Small intestine (tissue), 7 donors: ENCODE measurements at regions not wholly inside any gene's neighbourhood (a gene's known extent, or its start where the extent isn't known, plus 50 kb on each side); places are given as distances from the start of the nearest gene placed in this dataset.

Experiments used
- DNase-seq, 2 donors: peaks; one replicate each; pipeline versions ENCODE4 v3.0.0 to v3.0.0-alpha.2; 2013
- FAIRE-seq: peaks from 2 replicates; lab custom pipeline; 2012; peaks lifted over from hg19 to GRCh38; lab: Jason Lieb, UNC
- H3K27ac ChIP-seq, 3 donors: one replicate each; pipeline ENCODE4 v1.5.1; 2013; ENCODE audit warnings: low read length in 2 of 3, mild to moderate bottlenecking in 2 of 3, control low read depth in 1 of 3, inconsistent platforms in 1 of 3, low read depth in 1 of 3, moderate library complexity in 1 of 3
- H3K27me3 ChIP-seq, 3 donors: one replicate each; pipeline ENCODE4 v1.6.1; 2013; ENCODE audit warnings: low read length in 3 of 3, inconsistent platforms in 1 of 3; ENCODE audit not compliant: control insufficient read depth in 3 of 3, insufficient read depth in 3 of 3
- H3K36me3 ChIP-seq, 3 donors: one replicate each; pipeline ENCODE4 v1.6.1; 2013; ENCODE audit warnings: low read length in 3 of 3, inconsistent platforms in 1 of 3, low read depth in 1 of 3, mild to moderate bottlenecking in 1 of 3, moderate library complexity in 1 of 3; ENCODE audit not compliant: control insufficient read depth in 3 of 3, insufficient read depth in 2 of 3
- H3K4me1 ChIP-seq, 3 donors: one replicate each; pipeline ENCODE4 v1.6.1; 2013; ENCODE audit warnings: low read length in 2 of 3, inconsistent platforms in 1 of 3, low read depth in 1 of 3, mild to moderate bottlenecking in 1 of 3, moderate library complexity in 1 of 3; ENCODE audit not compliant: control insufficient read depth in 3 of 3, insufficient read depth in 2 of 3
- H3K4me3 ChIP-seq, 3 donors: one replicate each; pipeline ENCODE4 v1.5.1; 2013; ENCODE audit warnings: low read length in 3 of 3, control low read depth in 1 of 3, inconsistent platforms in 1 of 3, low read depth in 1 of 3, mild to moderate bottlenecking in 1 of 3, moderate library complexity in 1 of 3
- H3K9me3 ChIP-seq, 2 donors: one replicate each; pipeline ENCODE4 v1.6.1; 2013; ENCODE audit warnings: low read depth in 1 of 2, low read length in 1 of 2; ENCODE audit not compliant: control insufficient read depth in 2 of 2, insufficient read depth in 1 of 2
- WGBS, 3 donors: extraction: QIAGEN DNeasy Blood & Tissue Kit; methylation state at CpG; one replicate each; pipeline ENCODE4 v1.1.7; 2013; 5-methylcytosine and 5-hydroxymethylcytosine counted together
- donor health status: healthy with polysubstance abuse.
- donor health status: control.
- donor health status: control.
- donor health status: Bipolar disorder and iron deficiency.
- donor health status: healthy.

DNA sequence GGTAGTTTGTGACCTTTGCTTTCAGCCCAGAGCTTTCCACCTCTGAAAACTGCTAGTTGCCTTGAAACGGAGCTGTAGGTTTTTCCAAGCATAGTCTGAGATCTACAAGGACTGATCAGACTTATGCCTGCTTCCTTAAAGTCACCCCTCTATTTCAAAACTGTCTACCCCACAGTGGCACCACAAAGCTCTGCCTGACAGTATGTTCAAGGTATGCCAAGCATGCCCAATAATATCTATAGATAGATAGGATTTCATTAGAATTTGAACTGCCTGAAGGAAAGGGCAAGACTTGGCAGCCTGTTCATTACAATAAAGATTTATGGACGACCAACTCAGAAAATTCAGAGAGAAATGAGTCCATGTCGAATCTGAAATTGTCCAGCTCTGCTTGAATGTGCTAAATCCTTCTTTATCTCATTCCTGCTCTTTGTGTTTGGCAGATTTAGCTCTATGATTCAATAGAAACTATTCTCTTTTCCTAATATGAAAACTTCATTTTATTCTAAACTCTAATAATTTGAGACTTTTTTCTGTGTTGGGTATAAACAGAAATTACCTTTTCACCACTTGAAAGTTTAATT, 227.6 kb upstream of the TBC1D5 start:
- FAIRE-seq: no peak
- WGBS, 3 donors: 28 to 62% (median 48%) methylated on average over 3 of the region's 3 CpGs

DNA sequence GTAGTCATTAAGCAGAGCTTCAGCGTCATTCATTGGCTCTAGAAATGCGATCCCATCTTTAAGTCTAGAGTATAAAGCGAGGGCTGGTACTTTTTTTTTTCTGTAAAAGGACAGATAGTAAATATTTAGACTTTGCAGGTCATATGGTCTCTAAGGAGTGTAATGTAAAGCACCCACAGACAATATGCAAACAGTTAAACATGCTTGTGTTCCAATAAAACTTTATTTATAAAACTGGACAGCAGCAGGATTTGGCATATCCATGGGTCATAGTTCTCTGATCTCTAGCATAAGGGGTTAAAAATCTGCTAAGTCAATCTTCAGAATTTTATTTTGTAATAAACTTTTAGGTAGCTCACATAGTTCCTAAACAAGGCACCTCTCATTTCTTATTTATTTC, 226.8 kb upstream of the TBC1D5 start:
- FAIRE-seq (no peak), DNase-seq (no peak)
- Histone ChIP-seq H3K27ac (no peak overlapping the region), H3K27me3 (no peaks in the 10 kb centered on the region), H3K4me3 (no peak overlapping the region), H3K36me3 (no peaks in the 10 kb centered on the region), H3K4me1 (peaks cover 0 to 5% (median 0%) of the 10 kb centered on the region in 3 donors), H3K9me3 (no peaks in the 10 kb centered on the region)
- 94 to 95% (median 95%) methylated on average over 3 of the region's 3 CpGs for WGBS, 3 donors

More for the DNA sequence above, 227.6 kb upstream of the TBC1D5 start:
- DNase-seq: no peak
- Histone ChIP-seq H3K4me3 (no peak overlapping the region), H3K4me1 (peaks cover 0 to 5% (median 0%) of the 10 kb centered on the region in 3 donors), H3K27ac (no peak overlapping the region), H3K27me3 (no peaks in the 10 kb centered on the region), H3K9me3 (no peaks in the 10 kb centered on the region), H3K36me3 (no peaks in the 10 kb centered on the region)

DNA sequence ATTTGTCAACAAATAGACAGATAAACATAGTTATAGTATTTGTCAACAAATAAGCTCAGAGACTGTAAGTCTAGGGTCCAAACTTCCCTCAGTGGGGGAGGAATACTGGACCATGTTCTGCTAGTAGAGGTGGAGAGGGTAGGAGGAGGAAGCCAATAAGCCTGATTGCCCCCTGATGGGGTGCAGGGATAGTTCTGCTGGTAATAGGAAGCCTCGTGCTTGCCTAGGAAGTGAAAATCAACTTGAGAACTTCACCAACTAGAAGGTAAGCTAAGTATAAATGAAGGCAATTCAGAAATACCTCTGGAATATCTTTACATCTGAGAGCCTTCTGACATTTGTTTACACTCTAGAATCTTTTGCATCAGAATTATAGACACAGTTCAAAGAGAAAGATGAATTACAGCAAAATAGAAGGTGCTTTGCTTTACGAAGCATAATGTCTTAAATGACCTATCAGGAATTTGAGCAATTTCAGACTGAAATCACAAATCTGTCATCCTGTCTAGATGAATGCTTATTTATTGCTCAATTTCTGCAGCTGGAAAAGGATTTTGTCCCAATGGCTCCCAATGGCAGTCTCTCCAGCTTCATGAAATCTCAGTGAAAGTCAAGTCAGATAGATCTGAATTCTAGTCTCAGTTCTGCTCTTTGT, 225.6 kb upstream of the TBC1D5 start:
- no peaks in the 10 kb centered on the region for H3K36me3 ChIP-seq
- no peak for FAIRE-seq
- H3K9me3 ChIP-seq: no peaks in the 10 kb centered on the region
- no peak overlapping the region for H3K4me3 ChIP-seq
- WGBS, 3 donors: 66 to 79% (median 72%) methylated on average over 2 of the region's 2 CpGs
- no peaks in the 10 kb centered on the region for H3K27me3 ChIP-seq
- H3K27ac ChIP-seq: no peak overlapping the region
- no peak for DNase-seq
- H3K4me1 ChIP-seq: peaks cover 0 to 5% (median 0%) of the 10 kb centered on the region in 3 donors

DNA sequence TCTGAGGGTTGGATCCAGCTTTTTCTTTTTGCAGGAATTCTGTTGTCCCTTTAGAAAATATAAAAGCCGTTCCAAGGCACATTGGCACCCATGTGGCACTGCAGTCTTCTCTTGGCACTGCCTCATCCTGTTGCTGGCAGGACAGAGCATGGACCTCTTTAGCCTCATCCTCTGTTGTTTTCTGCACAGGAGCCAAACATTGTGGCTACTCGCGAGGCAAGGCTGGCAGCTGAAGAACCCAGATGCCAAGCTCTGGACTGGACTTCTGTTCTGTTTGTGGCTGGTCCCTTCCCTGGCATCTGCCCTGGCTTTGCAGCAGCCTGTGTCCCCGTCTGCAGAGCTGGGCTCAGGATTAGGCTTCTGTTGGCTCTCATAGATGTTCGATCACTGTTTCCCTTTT, 224.7 kb upstream of the TBC1D5 start:
- no peaks in the 10 kb centered on the region for H3K36me3 ChIP-seq
- WGBS, 3 donors: 87 to 92% (median 91%) methylated on average over 5 of the region's 5 CpGs
- no peaks in the 10 kb centered on the region for H3K27me3 ChIP-seq
- H3K9me3 ChIP-seq: no peaks in the 10 kb centered on the region
- no peaks in the 10 kb centered on the region for H3K4me1 ChIP-seq
- DNase-seq (no peak), FAIRE-seq (no peak)
- no peak overlapping the region for H3K27ac ChIP-seq
- no peak overlapping the region for H3K4me3 ChIP-seq

DNA sequence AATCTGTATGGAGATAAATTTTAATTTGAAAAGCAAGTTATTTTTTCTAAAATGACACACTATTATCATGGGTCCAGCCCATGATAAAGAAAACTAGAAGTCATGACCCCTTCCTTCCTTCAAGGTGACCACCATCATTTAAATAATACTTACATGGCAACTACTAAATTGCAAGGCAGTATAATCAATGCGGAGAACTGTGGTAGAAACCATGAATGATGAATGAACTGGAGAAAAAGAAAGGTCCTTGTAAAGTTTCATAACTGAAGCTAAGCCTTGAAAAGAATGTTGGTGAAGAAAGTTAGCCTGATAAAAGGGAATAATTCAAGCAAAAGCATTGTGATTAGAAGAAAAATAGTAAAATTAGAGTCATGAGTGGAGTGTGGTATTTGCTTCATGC, 222.9 kb upstream of the TBC1D5 start:
- Histone ChIP-seq H3K4me3 (no peak overlapping the region), H3K27ac (no peak overlapping the region), H3K9me3 (no peaks in the 10 kb centered on the region), H3K4me1 (no peaks in the 10 kb centered on the region), H3K36me3 (no peaks in the 10 kb centered on the region), H3K27me3 (no peaks in the 10 kb centered on the region)
- FAIRE-seq (no peak), DNase-seq (no peak)
- 51 to 89% (median 78%) methylated on average over 1 of the region's 1 CpG for WGBS, 3 donors

DNA sequence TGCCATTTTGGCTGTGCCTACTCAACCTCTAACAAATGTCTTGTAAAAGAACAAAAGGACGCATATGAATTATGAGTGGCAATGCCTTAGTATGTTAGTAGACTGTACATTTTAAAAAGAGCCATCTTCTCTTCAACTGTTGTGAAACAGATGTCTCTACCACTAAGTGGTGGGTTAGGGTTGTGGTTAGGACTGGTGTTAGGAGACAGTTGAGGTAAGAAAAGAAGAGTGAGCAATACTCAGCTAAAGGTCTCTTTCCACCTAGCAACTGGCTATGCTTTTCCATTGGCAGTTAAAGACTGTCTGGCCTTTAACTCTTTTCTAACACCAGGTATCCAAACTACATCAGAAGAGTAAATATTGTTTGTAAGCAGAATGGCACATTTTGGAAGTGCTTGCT, 221.7 kb upstream of the TBC1D5 start:
- FAIRE-seq: no peak

DNA sequence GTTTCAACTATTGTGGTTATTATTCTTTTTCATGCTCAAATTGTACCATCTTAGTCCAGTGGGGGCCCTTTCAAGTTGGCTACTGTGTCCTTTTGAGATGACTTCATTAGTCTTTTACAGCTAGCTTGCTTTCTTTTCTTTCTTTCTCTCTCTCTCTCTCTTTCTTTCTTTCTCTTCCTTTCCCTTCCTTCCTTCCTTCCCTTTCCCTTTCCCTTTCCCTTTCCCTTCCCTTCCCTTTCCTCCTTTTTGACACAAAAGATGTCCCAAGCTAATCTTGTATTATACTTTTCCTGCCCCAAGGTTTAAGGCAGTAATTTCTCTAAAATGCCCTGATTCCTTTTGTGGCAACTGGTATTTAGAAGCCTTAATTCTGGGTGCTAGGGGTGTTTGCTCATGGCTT, 213.0 kb upstream of the TBC1D5 start:
- H3K9me3 ChIP-seq: peaks cover 0 to 11% of the 10 kb centered on the region in 2 donors
- DNase-seq (no peak), FAIRE-seq (no peak)
- H3K27me3 ChIP-seq: peaks cover 0 to 3% (median 2%) of the 10 kb centered on the region in 3 donors
- H3K27ac ChIP-seq: no peak overlapping the region
- H3K4me1 ChIP-seq: no peaks in the 10 kb centered on the region
- H3K4me3 ChIP-seq: no peak overlapping the region
- no peaks in the 10 kb centered on the region for H3K36me3 ChIP-seq

More for the DNA sequence above, 221.7 kb upstream of the TBC1D5 start:
- H3K27ac ChIP-seq: no peak overlapping the region
- H3K4me3 ChIP-seq: no peak overlapping the region
- no peak for DNase-seq
- no peaks in the 10 kb centered on the region for H3K27me3 ChIP-seq
- H3K36me3 ChIP-seq: no peaks in the 10 kb centered on the region
- no peaks in the 10 kb centered on the region for H3K9me3 ChIP-seq
- 82 to 93% (median 87%) methylated on average over 1 of the region's 1 CpG for WGBS, 3 donors
- H3K4me1 ChIP-seq: no peaks in the 10 kb centered on the region

DNA sequence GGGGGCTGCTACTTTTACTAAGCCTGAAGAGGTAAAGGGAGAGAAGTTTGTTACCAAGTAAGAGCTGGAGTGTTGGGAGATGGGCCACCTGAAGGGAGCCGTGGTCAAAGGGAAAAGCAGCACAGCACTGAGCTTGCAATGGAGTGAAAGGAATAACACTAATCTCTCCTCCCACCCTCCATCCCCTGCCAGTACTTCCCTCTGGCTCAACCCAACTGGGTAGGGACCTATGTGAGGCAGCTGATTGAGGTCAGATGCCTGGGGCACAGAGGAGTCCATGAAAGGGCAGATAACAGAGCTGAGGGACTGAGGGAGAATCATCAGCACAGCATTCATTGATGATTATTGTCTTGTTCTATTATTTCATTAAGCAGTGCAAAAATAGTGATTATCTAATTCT, 212.4 kb upstream of the TBC1D5 start:
- Histone ChIP-seq H3K4me1 (no peaks in the 10 kb centered on the region), H3K4me3 (no peak overlapping the region), H3K36me3 (no peaks in the 10 kb centered on the region), H3K9me3 (peaks cover 0 to 11% of the 10 kb centered on the region in 2 donors), H3K27me3 (peaks cover 0 to 3% (median 2%) of the 10 kb centered on the region in 3 donors), H3K27ac (no peak overlapping the region)
- FAIRE-seq (no peak), DNase-seq (no peak)
- 79 to 92% (median 90%) methylated on average over 1 of the region's 1 CpG for WGBS, 3 donors
